ENCODE measurements at regions not wholly inside any gene's neighbourhood (a gene's known extent, or its start where the extent isn't known, plus 50 kb on each side); places are given as distances from the start of the nearest gene placed in this dataset.

DNA sequence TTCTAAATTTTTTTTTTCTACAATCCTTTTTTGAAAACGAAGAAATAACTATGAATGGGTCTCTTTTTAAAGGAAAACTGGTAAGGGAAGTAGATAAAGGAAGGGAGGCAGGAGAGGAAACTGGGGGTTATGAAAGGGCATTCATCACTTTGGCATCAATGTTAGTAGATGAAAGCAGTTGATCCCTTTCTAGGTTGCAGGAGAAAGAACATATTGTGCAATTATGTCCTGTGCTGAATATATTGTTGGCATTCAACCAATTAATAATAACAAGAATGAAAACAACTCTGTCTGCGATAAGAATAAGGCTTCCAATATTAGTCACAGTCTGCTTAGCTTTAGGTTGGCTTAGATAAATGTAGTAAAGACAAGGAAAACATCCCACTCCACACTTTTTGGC is 796.8 kb upstream of the KLHL1 start:
- TF ChIP-seq, protein P1, sequence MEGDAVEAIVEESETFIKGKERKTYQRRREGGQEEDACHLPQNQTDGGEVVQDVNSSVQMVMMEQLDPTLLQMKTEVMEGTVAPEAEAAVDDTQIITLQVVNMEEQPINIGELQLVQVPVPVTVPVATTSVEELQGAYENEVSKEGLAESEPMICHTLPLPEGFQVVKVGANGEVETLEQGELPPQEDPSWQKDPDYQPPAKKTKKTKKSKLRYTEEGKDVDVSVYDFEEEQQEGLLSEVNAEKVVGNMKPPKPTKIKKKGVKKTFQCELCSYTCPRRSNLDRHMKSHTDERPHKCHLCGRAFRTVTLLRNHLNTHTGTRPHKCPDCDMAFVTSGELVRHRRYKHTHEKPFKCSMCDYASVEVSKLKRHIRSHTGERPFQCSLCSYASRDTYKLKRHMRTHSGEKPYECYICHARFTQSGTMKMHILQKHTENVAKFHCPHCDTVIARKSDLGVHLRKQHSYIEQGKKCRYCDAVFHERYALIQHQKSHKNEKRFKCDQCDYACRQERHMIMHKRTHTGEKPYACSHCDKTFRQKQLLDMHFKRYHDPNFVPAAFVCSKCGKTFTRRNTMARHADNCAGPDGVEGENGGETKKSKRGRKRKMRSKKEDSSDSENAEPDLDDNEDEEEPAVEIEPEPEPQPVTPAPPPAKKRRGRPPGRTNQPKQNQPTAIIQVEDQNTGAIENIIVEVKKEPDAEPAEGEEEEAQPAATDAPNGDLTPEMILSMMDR (IDR thresholded peaks at IDR 0.05) = no peak
- TF ChIP-seq POLR2A (IDR thresholded peaks at IDR 0.05) (no peak), EP300 (IDR thresholded peaks at IDR 0.05) (no peak)

Measured in ovary (tissue), 3 donors.